Stimulated activated naive CD8-positive, alpha-beta T cell treated with anti-CD3 and anti-CD28 coated beads, Interleukin-15, Interleukin-2, amounts not matched to agents 100 ng/mL and 50 ng/mL, for 24 hours (primary cell): ENCODE measurements at regions not wholly inside any gene's neighbourhood (a gene's known extent, or its start where the extent isn't known, plus 50 kb on each side); places are given as distances from the start of the nearest gene placed in this dataset.

Source experiments
- H3K27ac Mint-ChIP-seq: one replicate; pipeline ENCODE4 v1.8.0; 2021; ENCODE audit warnings: mild to moderate bottlenecking, mixed read lengths
- H3K27me3 Mint-ChIP-seq: one replicate; pipeline ENCODE4 v1.8.0; 2021; ENCODE audit warnings: mixed read lengths
- H3K36me3 Mint-ChIP-seq: one replicate; pipeline ENCODE4 v1.8.0; 2021; ENCODE audit warnings: low read depth, mixed read lengths
- H3K4me1 Mint-ChIP-seq: one replicate; pipeline ENCODE4 v1.8.0; 2021; ENCODE audit warnings: low read depth, mixed read lengths
- H3K4me3 Mint-ChIP-seq: one replicate; pipeline ENCODE4 v1.8.0; 2021; ENCODE audit warnings: mild to moderate bottlenecking, mixed read lengths
- H3K9me3 Mint-ChIP-seq: one replicate; pipeline ENCODE4 v1.8.0; 2021; ENCODE audit warnings: mixed read lengths

DNA sequence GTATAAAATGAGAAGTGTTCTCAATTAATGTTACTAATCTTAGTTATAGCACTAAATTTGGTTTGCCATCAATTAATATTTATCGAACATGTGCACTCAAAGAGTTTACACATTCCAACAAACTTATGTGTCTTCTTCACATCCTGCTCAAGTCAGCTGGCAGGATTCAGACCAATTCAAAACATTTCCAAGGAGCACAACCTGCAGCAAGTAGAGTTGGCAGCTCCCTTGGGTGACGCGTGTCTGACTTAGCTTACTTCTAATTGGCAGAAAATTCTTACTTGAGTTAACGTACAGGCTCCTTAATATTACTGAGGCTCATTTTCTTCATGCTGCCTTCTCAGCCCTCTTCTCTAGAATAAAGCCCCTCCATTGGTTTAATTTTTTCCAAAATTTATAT lies 110.4 kb upstream of the PFN2 start:
- no peak overlapping the region for H3K4me3 Mint-ChIP-seq
- no peaks in the 10 kb centered on the region for H3K36me3 Mint-ChIP-seq
- no peak overlapping the region for H3K27ac Mint-ChIP-seq

GRCh38 chr3:150080058-150080730 lies 109.5 kb upstream of the PFN2 start:
- no peaks in the 10 kb centered on the region for H3K9me3 Mint-ChIP-seq

More for the DNA sequence above, 110.4 kb upstream of the PFN2 start:
- Mint-ChIP-seq H3K4me1 (no peaks in the 10 kb centered on the region), H3K9me3 (no peaks in the 10 kb centered on the region), H3K27me3 (peaks cover 4% of the 10 kb centered on the region)

GRCh38 chr3:150079029-150079739 lies 108.5 kb upstream of the PFN2 start:
- no peak overlapping the region for H3K27ac Mint-ChIP-seq
- H3K4me3 Mint-ChIP-seq, result no peak overlapping the region
- H3K27me3 Mint-ChIP-seq, result peaks cover 4% of the 10 kb centered on the region
- H3K9me3 Mint-ChIP-seq, result no peaks in the 10 kb centered on the region
- no peaks in the 10 kb centered on the region for H3K4me1 Mint-ChIP-seq
- H3K36me3 Mint-ChIP-seq, result no peaks in the 10 kb centered on the region

More at GRCh38 chr3:150080058-150080730, 109.5 kb upstream of the PFN2 start:
- peaks cover 4% of the 10 kb centered on the region for H3K27me3 Mint-ChIP-seq
- no peaks in the 10 kb centered on the region for H3K36me3 Mint-ChIP-seq
- no peak overlapping the region for H3K4me3 Mint-ChIP-seq
- H3K27ac Mint-ChIP-seq, result no peak overlapping the region
- H3K4me1 Mint-ChIP-seq, result no peaks in the 10 kb centered on the region

- Mint-ChIP-seq H3K9me3 (no peaks in the 10 kb centered on the region), H3K4me3 (no peak overlapping the region), H3K27ac (no peak overlapping the region), H3K4me1 (no peaks in the 10 kb centered on the region), H3K36me3 (no peaks in the 10 kb centered on the region), H3K27me3 (peaks cover 6% of the 10 kb centered on the region)
Measured at GRCh38 chr3:150077581-150078247, 107.0 kb upstream of the PFN2 start.

GRCh38 chr3:150077107-150077506 lies 106.4 kb upstream of the PFN2 start:
- H3K4me3 Mint-ChIP-seq, result no peak overlapping the region
- H3K27ac Mint-ChIP-seq, result no peak overlapping the region
- no peaks in the 10 kb centered on the region for H3K4me1 Mint-ChIP-seq
- peaks cover 6% of the 10 kb centered on the region for H3K27me3 Mint-ChIP-seq
- H3K36me3 Mint-ChIP-seq, result no peaks in the 10 kb centered on the region
- H3K9me3 Mint-ChIP-seq, result no peaks in the 10 kb centered on the region

DNA sequence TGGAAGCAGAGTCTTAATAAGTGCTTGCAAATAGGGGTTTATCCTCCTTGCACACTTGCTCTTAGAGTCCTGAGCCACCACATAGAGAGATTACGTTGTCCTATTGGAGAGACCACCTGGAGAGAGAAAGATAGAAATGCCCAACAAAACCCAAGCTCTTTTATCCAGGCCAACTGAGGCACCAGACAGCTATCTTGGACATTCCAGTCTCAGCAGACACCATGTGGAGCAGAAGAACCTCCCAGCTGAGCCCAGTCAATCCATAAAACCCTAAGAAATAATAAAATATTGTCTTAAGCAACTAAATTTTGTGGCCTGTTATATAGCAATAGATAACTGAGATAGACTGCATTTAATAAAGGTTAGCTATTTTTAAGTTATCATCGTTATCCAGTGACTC lies 105.7 kb upstream of the PFN2 start:
- Mint-ChIP-seq H3K4me1 (no peaks in the 10 kb centered on the region), H3K9me3 (no peaks in the 10 kb centered on the region), H3K27ac (no peak overlapping the region), H3K36me3 (no peaks in the 10 kb centered on the region), H3K27me3 (peaks cover 6% of the 10 kb centered on the region), H3K4me3 (no peak overlapping the region)

DNA sequence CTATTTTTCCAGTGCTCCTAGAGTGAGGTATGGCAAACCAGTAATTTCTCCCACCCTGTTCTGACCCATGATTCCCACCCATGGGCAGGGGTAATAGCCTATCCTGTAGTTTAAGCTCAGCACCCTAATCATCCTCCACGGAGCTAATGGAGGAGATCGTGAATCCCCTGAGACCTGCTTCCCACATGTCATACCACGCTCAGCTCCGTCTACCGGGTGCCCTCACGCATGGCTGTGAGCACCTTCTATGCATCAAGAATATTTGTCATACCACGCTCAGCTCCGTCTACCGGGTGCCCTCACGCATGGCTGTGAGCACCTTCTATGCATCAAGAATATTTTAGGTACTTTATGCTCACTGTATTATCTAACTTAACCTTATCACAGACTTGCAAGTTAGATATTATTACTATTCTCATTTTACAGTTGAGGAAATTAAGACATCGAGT lies 104.7 kb upstream of the PFN2 start:
- Mint-ChIP-seq H3K4me3 (no peak overlapping the region), H3K27ac (no peak overlapping the region), H3K4me1 (no peaks in the 10 kb centered on the region), H3K36me3 (no peaks in the 10 kb centered on the region), H3K9me3 (no peaks in the 10 kb centered on the region), H3K27me3 (peaks cover 12% of the 10 kb centered on the region)

DNA sequence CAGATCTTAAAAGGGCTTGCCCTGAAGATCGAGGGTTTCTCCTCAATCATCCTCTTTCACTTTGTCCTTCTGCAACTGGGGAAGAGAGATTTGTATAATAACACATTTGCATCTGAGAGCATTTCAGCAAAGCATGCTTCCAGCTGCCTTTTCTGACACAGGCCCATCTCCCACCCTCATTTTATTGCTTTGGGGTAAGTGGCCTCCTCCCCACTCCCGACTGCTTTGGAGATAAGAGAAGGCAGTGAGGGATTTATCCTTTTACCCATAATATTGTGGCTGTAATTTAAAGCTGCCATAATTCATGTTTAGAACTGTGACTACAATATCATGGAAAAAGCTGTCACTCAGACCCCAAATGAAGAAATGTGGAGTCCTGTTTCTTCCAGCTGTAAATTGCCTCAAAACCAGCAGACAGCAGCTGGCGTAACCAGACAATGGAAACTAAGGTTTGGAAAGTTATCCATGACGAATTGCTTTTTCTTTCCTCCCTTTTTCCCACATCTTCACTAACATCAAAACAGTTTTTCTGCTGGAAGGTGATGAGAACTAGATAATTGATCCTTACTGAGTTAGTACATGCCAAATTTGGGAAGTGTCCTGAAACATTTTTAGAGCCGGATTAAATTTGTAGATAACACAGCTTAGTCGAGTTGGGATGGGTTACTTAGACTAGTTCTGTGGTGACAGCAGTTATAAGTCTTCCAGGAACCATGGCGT lies 104.2 kb upstream of the PFN2 start:
- Mint-ChIP-seq H3K4me1 (no peaks in the 10 kb centered on the region), H3K27ac (no peak overlapping the region), H3K36me3 (no peaks in the 10 kb centered on the region), H3K4me3 (no peak overlapping the region), H3K9me3 (no peaks in the 10 kb centered on the region), H3K27me3 (peaks cover 13% of the 10 kb centered on the region)

- Mint-ChIP-seq H3K36me3 (no peaks in the 10 kb centered on the region), H3K9me3 (no peaks in the 10 kb centered on the region), H3K4me3 (no peak overlapping the region), H3K4me1 (no peaks in the 10 kb centered on the region), H3K27me3 (peaks cover 18% of the 10 kb centered on the region), H3K27ac (no peak overlapping the region)
Measured at GRCh38 chr3:150074277-150074676, 103.6 kb upstream of the PFN2 start.

DNA sequence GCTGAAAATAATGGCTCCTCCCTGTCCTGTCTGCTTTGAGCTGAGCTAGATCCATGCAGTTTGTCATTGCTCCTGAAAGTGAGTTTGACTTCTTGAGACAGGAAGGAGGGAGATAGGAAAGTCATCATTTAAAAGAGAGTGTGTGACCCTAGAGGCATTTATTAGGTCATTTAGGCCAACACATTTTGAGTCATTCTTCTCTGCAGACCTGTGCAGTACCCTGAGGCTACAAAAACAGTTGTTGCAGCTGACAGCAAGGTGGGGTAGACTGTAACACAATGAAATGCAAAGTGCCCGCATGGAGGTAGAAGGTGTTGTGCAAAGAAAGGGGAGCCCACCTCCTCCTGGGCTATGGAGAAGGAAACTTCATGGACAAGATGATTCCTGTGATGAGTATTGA lies 102.8 kb upstream of the PFN2 start:
- no peak overlapping the region for H3K27ac Mint-ChIP-seq
- peaks cover 19% of the 10 kb centered on the region for H3K27me3 Mint-ChIP-seq
- no peaks in the 10 kb centered on the region for H3K9me3 Mint-ChIP-seq
- no peaks in the 10 kb centered on the region for H3K4me1 Mint-ChIP-seq
- no peaks in the 10 kb centered on the region for H3K36me3 Mint-ChIP-seq
- H3K4me3 Mint-ChIP-seq, result no peak overlapping the region

DNA sequence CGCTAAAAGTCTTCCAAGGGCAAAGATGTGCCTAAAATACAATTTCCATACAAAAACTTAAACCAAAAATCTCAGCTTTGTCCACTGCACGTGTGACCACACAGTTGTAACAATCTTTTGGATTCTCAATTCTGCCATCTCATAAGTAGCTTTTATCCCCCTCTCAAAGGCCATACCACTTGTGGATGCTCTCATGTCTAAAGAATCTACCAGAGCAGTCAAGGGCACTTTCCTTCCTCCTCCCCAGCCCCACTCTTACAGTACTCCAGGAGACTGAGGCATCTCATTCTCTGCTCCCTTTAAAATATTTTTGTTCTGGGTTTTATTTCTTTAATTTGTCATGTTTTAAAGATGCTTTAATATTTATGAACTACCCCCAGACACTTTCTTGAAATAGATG lies 102.3 kb upstream of the PFN2 start:
- H3K4me1 Mint-ChIP-seq, result no peaks in the 10 kb centered on the region
- H3K36me3 Mint-ChIP-seq, result no peaks in the 10 kb centered on the region
- H3K27me3 Mint-ChIP-seq, result peaks cover 19% of the 10 kb centered on the region
- no peak overlapping the region for H3K4me3 Mint-ChIP-seq
- no peaks in the 10 kb centered on the region for H3K9me3 Mint-ChIP-seq
- H3K27ac Mint-ChIP-seq, result no peak overlapping the region

- Mint-ChIP-seq H3K27me3 (peaks cover 19% of the 10 kb centered on the region), H3K9me3 (no peaks in the 10 kb centered on the region), H3K4me3 (no peak overlapping the region), H3K27ac (no peak overlapping the region), H3K36me3 (no peaks in the 10 kb centered on the region), H3K4me1 (no peaks in the 10 kb centered on the region)
Measured at GRCh38 chr3:150072576-150072975, 101.9 kb upstream of the PFN2 start.

DNA sequence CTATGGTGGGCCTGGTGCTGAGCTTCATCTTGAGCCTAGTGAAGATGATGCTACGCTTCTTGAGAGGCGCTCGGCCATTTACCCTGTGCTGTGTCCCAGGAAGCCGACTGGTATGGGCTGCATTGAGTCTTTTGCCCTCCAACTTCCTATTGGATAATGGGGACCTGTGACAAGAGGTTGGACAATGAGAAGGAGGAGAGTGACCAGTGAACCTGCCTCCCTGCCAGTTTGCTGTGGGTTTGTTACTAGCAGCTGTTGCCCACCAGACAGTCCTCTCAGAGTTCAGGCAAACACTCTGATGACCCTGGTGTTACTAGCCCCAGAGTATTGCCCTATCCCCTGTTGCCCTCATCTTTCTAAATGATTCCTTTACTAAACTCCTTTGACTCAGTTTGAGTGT lies 99.6 kb upstream of the PFN2 start:
- peaks cover 24% of the 10 kb centered on the region for H3K27me3 Mint-ChIP-seq
- no peaks in the 10 kb centered on the region for H3K9me3 Mint-ChIP-seq
- H3K36me3 Mint-ChIP-seq, result no peaks in the 10 kb centered on the region
- H3K4me1 Mint-ChIP-seq, result no peaks in the 10 kb centered on the region
- H3K27ac Mint-ChIP-seq, result no peak overlapping the region
- H3K4me3 Mint-ChIP-seq, result no peak overlapping the region

DNA sequence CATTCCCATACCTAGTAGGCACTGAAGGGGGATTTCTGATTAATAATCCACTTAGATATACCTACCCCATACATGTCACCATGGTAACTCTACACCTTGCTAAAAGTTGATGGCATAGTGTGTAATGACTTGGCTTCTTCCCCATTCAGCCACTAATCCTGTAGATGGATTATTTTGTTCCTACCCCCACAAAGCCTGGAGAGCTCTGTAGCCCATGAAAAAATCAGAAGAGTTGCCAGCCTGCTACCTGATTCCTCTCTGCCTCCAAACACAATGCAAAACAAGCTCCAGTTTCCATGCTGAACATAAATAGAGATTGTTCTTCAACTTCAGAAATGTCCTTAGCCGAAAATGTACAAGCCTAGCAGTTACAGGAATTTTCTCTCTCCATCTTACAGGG lies 98.9 kb upstream of the PFN2 start:
- Mint-ChIP-seq H3K4me1 (no peaks in the 10 kb centered on the region), H3K4me3 (no peak overlapping the region), H3K27me3 (peaks cover 24% of the 10 kb centered on the region), H3K36me3 (no peaks in the 10 kb centered on the region), H3K27ac (no peak overlapping the region), H3K9me3 (no peaks in the 10 kb centered on the region)

GRCh38 chr3:150069154-150069527 lies 98.4 kb upstream of the PFN2 start:
- Mint-ChIP-seq H3K9me3 (no peaks in the 10 kb centered on the region), H3K27ac (no peak overlapping the region), H3K36me3 (no peaks in the 10 kb centered on the region), H3K4me3 (no peak overlapping the region), H3K27me3 (peaks cover 24% of the 10 kb centered on the region), H3K4me1 (no peaks in the 10 kb centered on the region)
